GM19328 (cell line): ENCODE measurements at regions not wholly inside any gene's neighbourhood (a gene's known extent, or its start where the extent isn't known, plus 50 kb on each side); places are given as distances from the start of the nearest gene placed in this dataset.

Experiments
- ATAC-seq: cut with Tn5 transposase; IDR thresholded peaks from one replicate; pipeline ENCODE4 v1.9.1; 2021; ENCODE audit warnings: mild to moderate bottlenecking, moderate library complexity; ENCODE audit not compliant: unreplicated experiment

DNA sequence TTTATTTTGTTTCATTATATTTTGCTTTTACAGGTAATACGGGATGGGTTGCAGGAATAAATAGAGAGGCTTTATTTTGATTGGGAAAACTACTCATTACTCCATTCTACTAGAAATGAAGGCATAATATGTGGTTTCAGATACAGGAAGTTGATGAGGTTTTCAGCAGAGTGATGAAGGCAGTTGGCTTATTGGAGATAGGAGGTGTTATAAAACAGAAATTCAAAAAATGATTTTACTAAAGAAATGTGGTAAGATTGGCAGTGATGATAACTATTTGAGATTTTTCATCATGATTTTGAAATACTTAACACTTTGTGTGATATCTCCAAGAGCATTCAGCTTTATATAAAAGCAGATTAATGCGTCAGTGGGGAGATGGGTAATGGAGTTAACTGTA lies 1445.7 kb upstream of the CADM2 start:
- no peak for ATAC-seq

DNA sequence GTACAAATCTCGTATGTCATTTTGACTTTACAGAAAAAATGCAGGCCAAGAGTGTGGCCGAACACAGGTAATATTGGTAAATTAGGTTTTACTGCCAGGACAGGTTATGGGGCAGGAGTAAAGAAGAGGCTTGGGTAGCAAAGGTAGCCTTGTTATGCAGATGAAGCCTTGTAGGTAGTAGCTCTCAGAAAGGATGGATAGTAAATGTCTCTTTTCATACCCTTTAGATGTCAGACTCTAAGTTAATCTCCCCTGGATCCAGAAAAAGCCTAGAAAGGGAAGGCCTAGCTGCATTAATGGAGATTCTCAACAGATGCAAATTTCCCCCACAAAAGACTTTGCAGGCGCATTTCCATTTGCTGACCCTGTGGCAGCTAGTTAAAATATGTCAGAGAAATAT lies 1445.1 kb upstream of the CADM2 start:
- no peak for ATAC-seq

DNA sequence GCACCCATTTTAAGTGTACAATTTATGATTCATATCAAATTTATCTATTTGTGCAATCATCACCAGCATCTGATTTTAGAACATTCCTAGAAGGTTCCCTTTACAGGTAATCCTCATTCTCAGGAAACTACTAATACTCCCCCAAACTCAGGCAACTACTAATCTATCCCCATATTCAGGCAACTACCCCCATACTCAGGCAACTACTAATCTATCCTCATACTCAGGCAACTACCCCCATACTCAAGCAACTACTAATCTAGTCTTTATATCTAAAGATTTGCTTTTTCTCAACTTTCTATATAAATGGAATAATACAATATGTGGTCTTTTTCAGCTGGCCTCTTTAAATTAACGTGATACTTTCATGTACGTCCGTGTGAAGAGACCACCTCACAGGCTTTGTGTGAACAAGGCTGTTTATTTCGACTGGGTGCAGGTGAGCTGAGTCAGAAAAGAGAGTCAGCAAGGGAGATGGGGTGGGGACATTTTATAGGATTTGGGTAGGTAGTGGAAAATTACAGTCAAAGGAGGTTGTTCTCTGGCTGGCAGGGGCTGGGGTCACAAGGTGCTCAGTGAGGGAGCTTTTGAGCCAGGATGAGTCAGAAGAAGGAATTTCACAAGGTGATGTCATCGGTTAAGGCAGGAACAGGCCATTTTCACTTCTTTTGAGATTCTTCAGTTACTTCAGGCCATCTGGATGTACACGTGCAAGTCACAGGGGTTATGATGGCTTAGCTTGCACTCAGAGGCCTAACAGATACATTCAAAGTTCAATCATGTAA lies 1444.5 kb upstream of the CADM2 start:
- no peak for ATAC-seq

DNA sequence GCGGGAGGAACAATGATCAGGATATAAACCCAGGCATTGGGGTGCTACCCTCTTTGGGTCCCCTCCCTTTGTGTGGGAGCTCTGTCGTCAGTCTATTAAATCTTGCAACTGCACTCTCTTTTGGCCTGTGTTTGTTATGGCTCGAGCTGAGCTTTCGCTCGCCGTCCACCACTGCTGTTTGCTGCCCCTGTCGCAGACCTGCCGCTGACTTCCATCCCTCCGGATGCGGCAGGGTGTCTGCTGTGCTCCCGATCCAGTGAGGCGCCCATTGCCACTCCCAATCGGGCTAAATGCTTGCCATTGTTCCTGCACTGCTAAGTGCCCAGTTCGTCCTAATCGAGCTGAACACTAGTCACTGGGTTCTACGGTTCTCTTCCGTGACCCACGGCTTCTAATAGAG lies 1443.7 kb upstream of the CADM2 start:
- ATAC-seq, result no peak

DNA sequence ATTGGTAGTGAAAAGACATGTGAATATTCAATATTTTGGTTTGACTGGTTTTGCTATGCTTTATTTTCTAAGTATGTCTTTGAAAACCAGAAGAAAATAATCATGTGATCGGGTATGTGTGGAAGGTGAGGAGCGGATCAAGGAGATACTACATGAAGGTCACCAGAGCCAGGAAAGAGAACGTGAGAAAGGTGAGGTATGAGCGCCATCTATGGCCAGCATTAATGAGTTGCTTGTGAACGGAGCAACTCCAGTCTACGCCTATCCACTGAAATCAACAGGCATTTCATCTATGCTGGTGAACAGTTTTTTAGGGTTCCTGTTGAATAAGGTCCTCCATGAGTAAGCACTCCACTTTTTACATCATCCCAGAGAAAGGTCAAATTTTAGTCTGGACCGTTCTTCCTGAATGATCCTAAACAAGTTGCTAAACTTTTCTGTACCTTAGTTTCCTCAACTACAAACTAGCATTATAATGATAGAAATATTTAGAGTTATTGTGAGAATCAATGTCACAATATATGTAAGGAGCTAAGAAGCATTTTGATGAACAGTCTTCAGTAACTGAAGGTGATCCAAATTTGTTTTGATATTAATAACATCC lies 1435.2 kb upstream of the CADM2 start:
- ATAC-seq, result peak; percentile 65

DNA sequence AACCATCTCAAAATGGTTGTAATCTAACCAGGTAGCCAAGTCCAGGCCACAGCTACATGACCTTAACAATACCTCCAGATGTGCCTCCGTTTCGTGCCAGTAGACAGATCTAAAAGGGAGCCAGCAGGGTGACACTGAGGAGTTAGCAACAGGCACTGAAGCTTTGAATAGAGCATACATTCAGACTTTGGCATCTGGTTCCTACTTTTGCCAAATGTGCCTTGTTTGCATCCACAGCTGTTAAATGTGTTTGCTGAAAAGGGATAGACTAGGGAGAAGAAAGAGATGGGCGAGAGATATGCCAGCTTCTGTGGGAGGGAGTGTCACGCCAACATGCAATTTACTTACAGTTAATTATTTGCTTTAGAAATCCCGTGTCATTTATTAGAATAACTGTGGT lies 1433.9 kb upstream of the CADM2 start:
- ATAC-seq, result no peak

DNA sequence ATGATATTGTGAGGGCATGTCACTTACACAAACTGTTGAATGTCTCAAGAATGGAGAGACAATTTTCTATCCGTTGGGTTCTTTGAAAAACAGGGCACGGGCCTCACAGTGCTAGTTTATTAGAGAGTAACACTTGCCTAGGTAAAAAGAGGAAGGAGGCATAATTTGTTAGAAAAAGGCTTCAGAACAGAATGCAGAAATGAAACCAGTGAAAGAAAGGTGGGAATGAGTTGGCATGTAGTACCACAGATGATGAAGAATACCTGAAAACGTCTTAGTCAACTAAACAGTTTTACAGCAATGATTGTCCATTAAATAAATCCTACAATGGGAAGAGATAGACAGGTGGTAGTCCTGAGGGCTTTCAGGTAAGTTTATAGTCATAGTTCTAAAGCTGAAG lies 1399.7 kb upstream of the CADM2 start:
- ATAC-seq, result no peak

DNA sequence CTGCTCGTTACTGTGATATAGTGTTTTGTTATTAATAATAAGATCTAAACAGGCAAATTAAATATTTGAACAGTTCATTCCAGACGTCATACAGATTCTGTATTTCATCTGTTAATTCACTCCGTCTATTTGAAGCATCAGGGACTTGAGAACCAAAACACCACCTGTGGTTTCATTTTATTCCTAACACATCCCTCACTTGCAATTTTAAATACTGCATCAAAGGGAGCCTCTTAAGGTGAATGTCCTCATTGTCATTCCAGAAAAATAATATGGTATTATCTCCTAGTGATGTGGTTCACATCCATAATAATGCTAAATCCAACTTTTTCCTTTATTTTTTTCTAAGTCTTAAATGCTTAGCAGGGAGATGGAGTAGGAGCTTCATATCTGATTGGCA lies 1390.9 kb upstream of the CADM2 start:
- ATAC-seq, result no peak

DNA sequence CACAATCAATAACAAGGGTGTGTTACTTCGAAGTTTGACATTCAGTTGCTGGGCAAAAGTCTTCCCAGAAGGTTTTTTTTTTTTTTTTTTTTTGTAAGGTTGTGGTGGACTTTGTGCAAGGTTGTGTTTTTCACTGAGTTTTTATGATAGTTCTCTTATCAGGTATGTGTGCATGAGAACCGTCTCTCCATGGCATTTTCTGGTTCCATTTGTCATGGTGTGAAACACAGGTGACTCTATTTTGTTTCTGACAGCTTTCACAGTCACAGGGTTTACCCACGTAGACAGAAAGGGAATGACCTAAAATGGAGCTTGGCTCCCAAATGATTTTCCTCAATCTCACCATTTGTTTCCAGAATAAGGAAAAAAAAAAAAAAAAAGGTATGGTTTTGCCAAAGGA lies 1377.2 kb upstream of the CADM2 start:
- no peak for ATAC-seq

DNA sequence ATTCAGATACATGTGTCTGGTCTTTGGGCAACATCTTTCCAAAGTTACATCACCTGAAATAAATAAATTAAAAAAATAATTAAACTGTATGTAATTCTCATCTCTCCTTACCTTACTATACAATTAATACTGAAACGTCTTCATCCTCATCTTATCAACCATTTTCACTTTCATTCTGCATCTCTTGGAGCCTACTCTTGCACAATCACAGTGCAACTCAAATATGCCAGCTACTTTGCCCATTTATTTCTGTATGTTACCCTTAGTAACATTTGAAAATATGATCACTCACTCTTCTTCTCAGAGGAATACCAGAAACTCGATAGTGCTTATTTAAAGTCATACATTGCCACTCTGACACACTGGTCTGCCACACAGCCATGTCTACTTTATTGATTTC lies 1357.1 kb upstream of the CADM2 start:
- no peak for ATAC-seq

DNA sequence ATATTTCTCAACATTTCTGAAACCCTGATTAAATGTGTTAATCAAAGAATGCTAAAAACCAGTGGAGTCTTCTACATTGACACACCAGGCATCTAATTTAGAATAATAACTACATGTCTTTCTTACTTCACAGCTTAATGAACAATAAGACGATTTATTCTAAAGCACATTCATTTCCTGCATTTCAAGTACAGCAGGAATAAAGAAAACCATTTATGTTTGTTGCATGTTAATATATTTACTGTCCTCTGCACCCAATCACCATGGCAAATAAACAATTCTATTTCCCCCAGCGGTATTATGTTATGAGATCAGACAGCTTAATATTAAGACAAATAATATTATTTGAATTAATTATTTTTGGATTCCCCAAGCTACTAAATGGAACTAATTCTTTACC lies 1336.3 kb upstream of the CADM2 start:
- no peak for ATAC-seq

DNA sequence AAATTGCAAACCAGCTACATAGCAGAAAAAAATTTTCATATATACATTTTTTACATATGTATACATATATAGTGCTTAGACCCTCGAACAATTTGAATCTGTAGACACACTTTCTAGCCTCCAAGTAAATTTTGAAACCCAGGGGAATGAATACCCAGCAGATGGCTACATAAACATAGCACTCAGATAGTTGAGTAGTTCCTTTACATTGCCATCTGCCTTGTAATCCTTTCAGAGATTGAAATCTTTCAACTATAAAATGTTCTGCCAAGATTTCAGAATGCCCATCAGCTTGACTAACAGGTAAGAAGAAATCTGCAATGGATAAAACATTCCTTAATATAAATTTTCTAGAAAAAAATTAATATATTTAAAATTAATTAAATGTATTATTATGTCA lies 1333.5 kb upstream of the CADM2 start:
- no peak for ATAC-seq

DNA sequence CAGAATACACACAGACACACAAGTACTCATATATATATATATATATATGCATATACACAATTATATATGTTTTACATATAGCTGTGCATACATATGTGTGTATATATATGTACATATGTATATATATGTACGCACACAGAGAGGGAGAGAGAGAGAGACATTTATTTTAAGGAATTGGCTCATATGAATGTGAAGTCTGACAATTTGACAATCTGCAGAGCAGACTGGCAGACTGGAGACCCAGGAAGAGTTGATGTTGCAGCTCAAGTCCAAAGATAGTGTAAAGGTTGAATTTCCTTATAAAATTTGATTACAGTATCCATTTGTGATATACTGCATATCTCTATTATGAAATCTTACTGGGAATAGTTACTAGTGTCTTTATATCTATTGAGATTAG lies 1330.3 kb upstream of the CADM2 start:
- ATAC-seq, result no peak

DNA sequence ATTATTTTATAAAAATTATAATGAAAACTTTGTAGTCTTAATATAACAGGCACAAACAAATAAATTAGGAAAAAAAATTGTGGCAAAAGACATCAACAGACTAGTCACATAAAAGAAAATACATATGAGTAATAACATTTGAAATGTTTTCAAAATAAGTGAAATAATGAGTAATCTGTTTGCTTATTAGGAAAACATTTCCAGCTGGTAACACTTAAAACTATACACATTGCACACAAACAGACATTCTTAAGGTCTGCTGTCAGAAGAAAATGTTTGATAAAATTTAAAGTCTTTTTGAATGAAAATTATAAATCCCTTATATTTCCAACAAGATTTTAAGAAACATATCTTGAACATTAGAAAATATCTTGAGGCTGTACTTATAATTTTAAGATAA lies 1326.3 kb upstream of the CADM2 start:
- ATAC-seq, result no peak

DNA sequence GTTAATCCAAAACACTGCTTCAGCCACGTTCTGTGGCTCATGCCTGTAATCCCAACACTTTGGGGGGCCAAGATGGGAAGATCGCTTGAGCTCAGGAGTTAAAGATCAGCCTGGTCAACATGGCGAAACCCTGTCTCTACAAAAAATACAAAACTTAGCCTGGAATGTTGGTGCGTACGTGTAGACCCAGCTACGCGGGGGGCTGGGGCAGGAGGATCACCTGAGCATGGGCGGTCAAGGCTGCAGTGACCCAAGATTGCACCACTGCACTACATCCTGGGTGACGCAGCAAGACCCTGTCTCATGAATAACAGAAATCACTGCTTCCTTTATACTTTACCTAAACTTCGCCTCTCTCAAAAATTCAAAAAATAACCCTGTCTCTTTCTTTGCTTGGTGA lies 1325.0 kb upstream of the CADM2 start:
- no peak for ATAC-seq

DNA sequence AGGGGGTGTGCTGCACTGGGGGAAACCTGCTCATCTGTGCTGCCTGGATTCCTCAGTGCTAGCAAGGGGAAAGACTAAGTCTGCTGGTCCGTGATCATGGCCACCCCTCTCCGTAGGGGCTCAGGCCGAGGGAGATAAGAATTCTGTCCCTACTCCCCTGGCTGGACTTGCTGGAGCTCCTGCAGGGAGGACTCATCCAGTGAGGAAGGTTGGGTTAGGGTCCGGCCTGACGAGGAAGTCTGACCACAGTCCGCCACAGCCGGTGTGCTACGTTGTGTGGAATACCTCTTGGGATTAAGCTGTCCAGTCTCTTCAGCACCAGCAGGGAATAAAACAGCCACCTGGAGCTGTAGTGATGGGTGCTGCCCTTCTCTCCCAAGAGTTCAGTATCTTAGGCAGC lies 1309.1 kb upstream of the CADM2 start:
- ATAC-seq, result no peak

DNA sequence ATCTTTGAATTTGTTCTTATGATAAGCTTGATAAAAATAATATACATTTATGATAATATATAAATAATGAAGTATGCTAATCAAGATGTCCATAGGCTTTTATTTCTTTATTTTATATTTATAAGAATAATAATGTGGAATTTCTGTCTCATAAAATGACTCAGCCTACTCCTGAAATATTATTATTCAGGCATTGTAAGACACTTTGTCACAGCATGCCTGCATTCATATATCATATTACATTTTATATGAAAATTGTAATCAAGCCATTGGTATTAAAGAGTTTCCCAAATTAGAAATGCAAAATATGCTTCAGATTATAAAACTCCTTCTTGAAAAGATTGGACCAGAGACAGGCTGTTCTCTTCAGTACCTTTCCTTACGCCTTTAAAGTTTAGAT lies 1303.7 kb upstream of the CADM2 start:
- ATAC-seq, result no peak

DNA sequence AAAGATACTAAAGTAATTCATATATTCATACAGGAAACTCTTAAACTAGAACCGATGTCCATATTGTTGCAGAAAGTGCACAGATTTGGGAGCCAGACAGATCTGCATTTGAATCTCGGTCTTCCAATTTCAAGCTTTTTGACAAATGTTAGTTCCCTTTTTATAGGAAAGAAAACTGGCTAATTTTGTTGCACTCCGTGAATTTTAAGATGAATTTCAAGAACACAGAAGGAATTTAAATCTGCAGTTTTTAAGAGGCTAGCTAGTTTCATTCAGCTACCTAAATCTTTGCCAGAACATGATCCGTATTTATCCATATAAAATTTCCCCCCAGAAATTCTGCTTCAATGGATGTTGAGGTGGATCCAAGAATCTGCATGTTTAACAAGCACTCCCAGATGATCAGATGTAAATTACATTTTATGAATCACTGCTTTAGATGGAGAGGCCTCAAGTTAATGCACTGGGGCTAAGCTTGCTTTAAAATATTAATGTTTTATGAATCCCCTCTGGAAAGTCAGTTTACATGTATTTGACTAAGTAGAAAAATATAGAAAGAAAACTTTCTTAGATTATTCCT lies 1296.3 kb upstream of the CADM2 start:
- ATAC-seq, result no peak

DNA sequence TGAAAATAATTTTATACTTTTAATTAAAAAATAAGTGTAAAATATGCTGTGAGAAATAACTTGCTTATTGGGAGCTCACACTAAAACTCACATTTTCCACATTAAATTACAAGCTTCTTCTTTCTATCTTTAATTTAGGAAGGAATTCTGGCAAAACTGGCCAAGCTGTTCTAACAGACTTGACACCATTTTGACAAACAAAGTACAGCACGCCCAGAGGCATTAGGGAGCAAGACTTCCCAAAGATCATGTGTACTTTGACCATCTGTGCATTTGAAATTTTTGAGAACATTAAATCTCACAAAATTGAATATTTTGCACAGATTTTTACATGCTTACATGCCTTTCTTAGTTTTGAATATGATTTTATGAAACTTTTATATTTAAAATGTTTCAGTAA lies 1288.4 kb upstream of the CADM2 start:
- ATAC-seq, result no peak

DNA sequence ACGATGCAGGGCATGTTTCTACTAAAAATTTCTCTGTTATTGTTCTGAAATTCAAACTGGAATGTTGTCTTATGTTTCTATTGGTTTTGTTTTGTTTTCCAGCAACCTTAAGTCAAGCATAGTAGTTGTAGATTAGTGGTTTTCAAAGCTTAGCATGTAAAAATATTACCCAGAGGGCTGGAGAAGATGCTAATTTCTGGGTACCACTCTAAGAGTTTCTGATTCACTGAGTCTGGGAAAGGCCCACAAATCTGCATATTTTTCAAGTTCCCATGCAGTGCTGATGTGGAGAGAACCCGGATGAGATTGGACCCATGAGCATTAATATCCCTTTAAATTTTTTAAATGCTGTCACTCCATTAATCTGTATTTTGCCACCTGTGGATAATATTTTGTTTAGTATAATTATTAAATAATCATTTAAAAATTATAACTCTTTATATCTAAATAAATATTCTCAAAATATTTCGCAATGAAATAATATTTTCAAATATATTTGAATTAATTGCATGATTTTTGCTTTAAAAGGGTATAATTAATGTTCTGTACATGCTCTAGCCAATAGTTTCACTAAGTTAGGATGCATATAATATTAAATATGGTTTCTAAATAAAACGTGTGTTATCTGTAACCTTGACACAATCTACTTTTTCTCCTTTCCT lies 1274.7 kb upstream of the CADM2 start:
- ATAC-seq, result no peak

DNA sequence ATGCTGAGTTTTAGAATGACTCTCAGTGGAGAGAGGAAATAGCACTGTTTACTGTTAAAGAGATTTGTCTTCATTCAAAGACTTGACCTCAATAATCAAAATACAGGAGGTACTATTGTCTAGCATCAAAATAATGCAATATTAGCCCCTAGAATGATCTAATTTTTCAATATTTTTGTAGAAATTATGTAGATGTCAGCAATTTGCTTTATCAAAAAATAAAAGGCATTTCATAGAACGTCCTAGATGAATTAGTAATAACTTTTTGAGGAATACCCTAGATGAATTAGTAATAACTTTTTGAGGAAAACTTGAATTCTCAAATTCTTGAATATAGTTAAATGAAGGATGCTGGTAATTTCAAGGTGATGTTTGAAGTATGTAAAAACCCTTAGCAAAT lies 1252.1 kb upstream of the CADM2 start:
- no peak for ATAC-seq

DNA sequence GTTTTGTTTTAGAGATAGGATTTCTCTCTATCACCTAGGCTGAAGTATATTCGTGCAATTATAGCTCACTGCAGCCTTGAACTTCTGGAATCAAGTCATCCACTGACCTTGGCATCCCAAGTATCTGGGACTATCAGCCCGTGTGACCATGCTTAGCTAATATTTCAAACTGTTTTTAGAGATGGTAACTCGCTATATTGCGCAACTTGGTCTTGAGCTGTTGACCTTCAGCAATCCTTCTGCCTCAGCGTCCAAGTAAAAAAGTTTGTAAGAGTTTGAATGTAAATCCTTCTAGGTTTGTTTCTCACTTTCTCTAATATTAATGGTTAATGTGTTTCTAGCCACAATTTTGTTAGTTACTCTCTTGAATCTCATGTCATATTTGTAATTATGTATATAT lies 1243.5 kb upstream of the CADM2 start:
- no peak for ATAC-seq
